Natural killer cell treated with Interleukin-12 subunit alpha and Interleukin-12 subunit beta and Interleukin-15 and Interleukin-18, amount 100 ng/mL, for 72 hours (primary cell): ENCODE measurements at regions not wholly inside any gene's neighbourhood (a gene's known extent, or its start where the extent isn't known, plus 50 kb on each side); places are given as distances from the start of the nearest gene placed in this dataset.
A peak's percentile ranks its signal among the peaks of the same experiment; 100 is the strongest.

Source experiments
- ATAC-seq, 2 donors: fragments of 150-1000 bp; cut with Tn5 transposase in 1 of 2; sonication (Bioruptor Pico), chemical (Tn5 transposase) in 1 of 2; 2 replicates each; pipeline ENCODE4 v1.10.0; 2021
- DNase-seq: peaks from one replicate; pipeline ENCODE4 v3.0.0; 2022; ENCODE audit warnings: low spot score
- H3K27ac Mint-ChIP-seq, 2 donors: 1 replicate in 1 of 2; 2 replicates in 1 of 2; pipeline ENCODE4 v1.8.0; 2022; ENCODE audit warnings: mixed read lengths in 2 of 2, mild to moderate bottlenecking in 1 of 2, moderate library complexity in 1 of 2
- H3K27me3 Mint-ChIP-seq, 2 donors: 1 replicate in 1 of 2; 2 replicates in 1 of 2; pipeline ENCODE4 v1.8.0; 2022; ENCODE audit warnings: mixed read lengths in 2 of 2
- H3K36me3 Mint-ChIP-seq: one replicate; pipeline ENCODE4 v1.8.0; 2022; ENCODE audit warnings: mixed read lengths
- H3K4me1 Mint-ChIP-seq, 2 donors: 1 replicate in 1 of 2; 2 replicates in 1 of 2; pipeline ENCODE4 v1.8.0; 2022; ENCODE audit warnings: low read depth in 2 of 2, mixed read lengths in 2 of 2, mild to moderate bottlenecking in 1 of 2
- H3K4me3 Mint-ChIP-seq: one replicate; pipeline ENCODE4 v1.8.0; 2022; ENCODE audit warnings: mixed read lengths
- H3K9me3 Mint-ChIP-seq: 2 replicates; pipeline ENCODE4 v1.8.0; 2022; ENCODE audit warnings: mixed read lengths

GRCh38 chr20:4373454-4373853 lies 124.4 kb upstream of the ADRA1D start:
- Mint-ChIP-seq H3K4me3 (no peak overlapping the region), H3K4me1 (peaks cover 13 to 14% of the 10 kb centered on the region in 2 donors), H3K36me3 (no peaks in the 10 kb centered on the region), H3K27ac (no peak overlapping the region), H3K9me3 (no peaks in the 10 kb centered on the region), H3K27me3 (peaks cover 7 to 15% of the 10 kb centered on the region in 2 donors)
- no peak for DNase-seq
- no peak for ATAC-seq

- no peaks in the 10 kb centered on the region for H3K9me3 Mint-ChIP-seq
- ATAC-seq (no peak), DNase-seq (no peak)
- peak overlapping the region in 1 of 2 donors; percentile 6 for H3K27ac Mint-ChIP-seq
- H3K4me1 Mint-ChIP-seq = peaks cover 13 to 14% of the 10 kb centered on the region in 2 donors
- H3K36me3 Mint-ChIP-seq = no peaks in the 10 kb centered on the region
- H3K27me3 Mint-ChIP-seq = peaks cover 7 to 15% of the 10 kb centered on the region in 2 donors
- H3K4me3 Mint-ChIP-seq = no peak overlapping the region
Observed at GRCh38 chr20:4371623-4372251, 122.7 kb upstream of the ADRA1D start.

GRCh38 chr20:4370851-4371250 lies 121.8 kb upstream of the ADRA1D start:
- H3K36me3 Mint-ChIP-seq = no peaks in the 10 kb centered on the region
- peaks cover 13 to 14% of the 10 kb centered on the region in 2 donors for H3K4me1 Mint-ChIP-seq
- peaks cover 7 to 11% of the 10 kb centered on the region in 2 donors for H3K27me3 Mint-ChIP-seq
- peak overlapping the region; percentile 73 to 84 for H3K27ac Mint-ChIP-seq
- no peak for DNase-seq
- no peak for ATAC-seq
- no peaks in the 10 kb centered on the region for H3K9me3 Mint-ChIP-seq
- no peak overlapping the region for H3K4me3 Mint-ChIP-seq

GRCh38 chr20:4369798-4370124 lies 120.7 kb upstream of the ADRA1D start:
- ATAC-seq (peak; percentile 81 to 85), DNase-seq (no peak)
- no peaks in the 10 kb centered on the region for H3K9me3 Mint-ChIP-seq
- H3K4me1 Mint-ChIP-seq = peaks cover 13 to 14% of the 10 kb centered on the region in 2 donors
- H3K4me3 Mint-ChIP-seq = peak overlapping the region; percentile 43
- peaks cover 7 to 9% of the 10 kb centered on the region in 2 donors for H3K27me3 Mint-ChIP-seq
- peak overlapping the region; percentile 73 to 84 for H3K27ac Mint-ChIP-seq
- no peaks in the 10 kb centered on the region for H3K36me3 Mint-ChIP-seq

GRCh38 chr20:4369119-4369797 lies 120.2 kb upstream of the ADRA1D start:
- H3K4me1 Mint-ChIP-seq = peaks cover 13 to 14% of the 10 kb centered on the region in 2 donors
- no peaks in the 10 kb centered on the region for H3K9me3 Mint-ChIP-seq
- H3K4me3 Mint-ChIP-seq = peak overlapping the region; percentile 43
- peaks cover 7% of the 10 kb centered on the region in 2 donors for H3K27me3 Mint-ChIP-seq
- H3K27ac Mint-ChIP-seq = peak overlapping the region; percentile 73 to 84
- no peak for DNase-seq
- no peak for ATAC-seq
- no peaks in the 10 kb centered on the region for H3K36me3 Mint-ChIP-seq

GRCh38 chr20:4366076-4366475 lies 117.0 kb upstream of the ADRA1D start:
- no peak for DNase-seq
- ATAC-seq = no peak
- no peaks in the 10 kb centered on the region for H3K36me3 Mint-ChIP-seq
- H3K27ac Mint-ChIP-seq = no peak overlapping the region
- H3K4me3 Mint-ChIP-seq = no peak overlapping the region
- H3K4me1 Mint-ChIP-seq = peaks cover 13 to 14% of the 10 kb centered on the region in 2 donors
- H3K27me3 Mint-ChIP-seq = peaks cover 3 to 8% of the 10 kb centered on the region in 2 donors
- H3K9me3 Mint-ChIP-seq = no peaks in the 10 kb centered on the region

- H3K27ac Mint-ChIP-seq = no peak overlapping the region
- H3K27me3 Mint-ChIP-seq = peaks cover 17 to 39% of the 10 kb centered on the region in 2 donors
- ATAC-seq (no peak), DNase-seq (no peak)
- H3K4me3 Mint-ChIP-seq = no peak overlapping the region
- H3K36me3 Mint-ChIP-seq = no peaks in the 10 kb centered on the region
- H3K4me1 Mint-ChIP-seq = no peaks in the 10 kb centered on the region
- H3K9me3 Mint-ChIP-seq = no peaks in the 10 kb centered on the region
Observed at GRCh38 chr20:4358552-4358951, 109.5 kb upstream of the ADRA1D start.

GRCh38 chr20:4352348-4352747 lies 103.3 kb upstream of the ADRA1D start:
- DNase-seq (no peak), ATAC-seq (no peak)
- no peaks in the 10 kb centered on the region for H3K4me1 Mint-ChIP-seq
- H3K4me3 Mint-ChIP-seq = no peak overlapping the region
- H3K9me3 Mint-ChIP-seq = no peaks in the 10 kb centered on the region
- peaks cover 5% of the 10 kb centered on the region for H3K36me3 Mint-ChIP-seq
- no peak overlapping the region for H3K27ac Mint-ChIP-seq
- peaks cover 27 to 60% of the 10 kb centered on the region in 2 donors for H3K27me3 Mint-ChIP-seq

- Mint-ChIP-seq H3K9me3 (no peaks in the 10 kb centered on the region), H3K36me3 (peaks cover 5% of the 10 kb centered on the region), H3K4me3 (no peak overlapping the region), H3K27ac (no peak overlapping the region), H3K27me3 (peaks cover 26 to 61% of the 10 kb centered on the region in 2 donors), H3K4me1 (no peaks in the 10 kb centered on the region)
- ATAC-seq (no peak), DNase-seq (no peak)
Observed at GRCh38 chr20:4350096-4350495, 101.0 kb upstream of the ADRA1D start.

GRCh38 chr20:4344670-4345069 lies 95.6 kb upstream of the ADRA1D start:
- Mint-ChIP-seq H3K27ac (no peak overlapping the region), H3K36me3 (no peaks in the 10 kb centered on the region), H3K4me1 (no peaks in the 10 kb centered on the region), H3K9me3 (no peaks in the 10 kb centered on the region), H3K27me3 (peaks cover 25 to 61% of the 10 kb centered on the region in 2 donors), H3K4me3 (no peak overlapping the region)
- DNase-seq (no peak), ATAC-seq (no peak)

- DNase-seq (no peak), ATAC-seq (no peak)
- H3K27ac Mint-ChIP-seq = no peak overlapping the region
- peaks cover 29 to 47% of the 10 kb centered on the region in 2 donors for H3K27me3 Mint-ChIP-seq
- H3K36me3 Mint-ChIP-seq = no peaks in the 10 kb centered on the region
- H3K4me1 Mint-ChIP-seq = no peaks in the 10 kb centered on the region
- no peak overlapping the region for H3K4me3 Mint-ChIP-seq
- H3K9me3 Mint-ChIP-seq = no peaks in the 10 kb centered on the region
Observed at GRCh38 chr20:4342609-4343008, 93.5 kb upstream of the ADRA1D start.

- DNase-seq (no peak), ATAC-seq (no peak)
- H3K4me1 Mint-ChIP-seq = no peaks in the 10 kb centered on the region
- peaks cover 24 to 41% of the 10 kb centered on the region in 2 donors for H3K27me3 Mint-ChIP-seq
- no peak overlapping the region for H3K27ac Mint-ChIP-seq
- H3K9me3 Mint-ChIP-seq = no peaks in the 10 kb centered on the region
- H3K4me3 Mint-ChIP-seq = no peak overlapping the region
- no peaks in the 10 kb centered on the region for H3K36me3 Mint-ChIP-seq
Observed at GRCh38 chr20:4341804-4342485, 92.9 kb upstream of the ADRA1D start.

GRCh38 chr20:4335722-4336121 lies 86.6 kb upstream of the ADRA1D start:
- ATAC-seq (no peak), DNase-seq (no peak)
- Mint-ChIP-seq H3K9me3 (no peaks in the 10 kb centered on the region), H3K36me3 (no peaks in the 10 kb centered on the region), H3K4me1 (no peaks in the 10 kb centered on the region), H3K27me3 (peaks cover 19 to 28% of the 10 kb centered on the region in 2 donors), H3K4me3 (no peak overlapping the region), H3K27ac (no peak overlapping the region)
